IMR-90 (cell line): ENCODE measurements at regions not wholly inside any gene's neighbourhood (a gene's known extent, or its start where the extent isn't known, plus 50 kb on each side); places are given as distances from the start of the nearest gene placed in this dataset.

ENCODE experiments used
- ATAC-seq: fragments of 200-7000 bp; cut with Tn5 transposase; 2 replicates; pipeline ENCODE4 v1.9.1; 2020; ENCODE audit warnings: low read depth, mild to moderate bottlenecking, moderate library complexity
- BruUV-seq: library from RNA; stranded (reverse); fragments of 400-500 nt; replicated peaks from 2 replicates; lab custom pipeline; 2021; lab: Mats Ljungman, UMichigan
- CTCF ChIA-PET: fragments of 300-600 bp; formaldehyde crosslinking; extraction: SDS; loops from one replicate; lab custom pipeline; 2021; ENCODE audit warnings: antibody characterized with exemption; lab: Yijun Ruan, JAX
- POLR2A ChIA-PET: fragments of 300-600 bp; sonication (Branson Sonifier 250); formaldehyde crosslinking; loops from one replicate; lab custom pipeline; 2022; ENCODE audit warnings: antibody characterized with exemption; ENCODE audit not compliant: unreplicated experiment; lab: Charles Lee
- DNase-seq: peaks from one replicate; pipeline ENCODE4 v3.0.0; 2013
- H2AFZ ChIP-seq: replicated peaks from 2 replicates; pipeline ENCODE3; 2013; ENCODE audit warnings: low read length, mild to moderate bottlenecking; ENCODE audit not compliant: poor library complexity
- H2AK5ac ChIP-seq: 2 replicates; pipeline ENCODE4 v1.6.1; 2013; ENCODE audit warnings: low read depth, low read length, inconsistent platforms
- H2AK9ac ChIP-seq: replicated peaks from 2 replicates; pipeline ENCODE3; 2013; ENCODE audit warnings: mild to moderate bottlenecking, low read depth, low read length, moderate library complexity; ENCODE audit not compliant: poor library complexity
- H2BK120ac ChIP-seq: 2 replicates; pipeline ENCODE4 v1.6.1; 2013; ENCODE audit warnings: low read depth, low read length, inconsistent platforms
- H2BK15ac ChIP-seq: 3 replicates; pipeline ENCODE4 v1.6.1; 2013; ENCODE audit warnings: low read depth, low read length, inconsistent platforms
- H2BK20ac ChIP-seq: 2 replicates; pipeline ENCODE4 v1.6.1; 2013; ENCODE audit warnings: low read depth, mild to moderate bottlenecking, inconsistent platforms, low read length, moderate library complexity
- H2BK5ac ChIP-seq: 2 replicates; pipeline ENCODE4 v1.6.1; 2013; ENCODE audit warnings: mild to moderate bottlenecking, low read depth, low read length, inconsistent platforms; ENCODE audit not compliant: poor library complexity, severe bottlenecking
- H3K14ac ChIP-seq: replicated peaks from 2 replicates; pipeline ENCODE4 v1.6.1; 2013; ENCODE audit warnings: low read depth, low read length, inconsistent platforms
- H3K18ac ChIP-seq: 2 replicates; pipeline ENCODE4 v1.6.1; 2013; ENCODE audit warnings: low read depth, low read length, control low read depth
- H3K23ac ChIP-seq: 2 replicates; pipeline ENCODE4 v1.6.1; 2013; ENCODE audit warnings: low read depth, low read length, inconsistent platforms
- H3K27ac ChIP-seq: 2 replicates; pipeline ENCODE4 v1.5.1; 2013; ENCODE audit warnings: mild to moderate bottlenecking, control low read depth, low read length; ENCODE audit not compliant: insufficient read depth
- H3K27me3 ChIP-seq: 2 replicates; pipeline ENCODE4 v1.6.1; 2013; ENCODE audit warnings: low read length; ENCODE audit not compliant: control insufficient read depth, insufficient read depth
- H3K36me3 ChIP-seq: 2 replicates; pipeline ENCODE4 v1.6.1; 2013; ENCODE audit warnings: low read length, mixed read lengths; ENCODE audit not compliant: control insufficient read depth, insufficient read depth
- H3K4ac ChIP-seq: 2 replicates; pipeline ENCODE4 v1.6.1; 2013; ENCODE audit warnings: low read depth, low read length, inconsistent platforms
- H3K4me1 ChIP-seq: 2 replicates; pipeline ENCODE4 v1.6.1; 2013; ENCODE audit warnings: low read length, mixed read lengths; ENCODE audit not compliant: control insufficient read depth, insufficient read depth
- H3K4me2 ChIP-seq: 2 replicates; pipeline ENCODE4 v1.6.1; 2013; ENCODE audit warnings: low read depth, mild to moderate bottlenecking, control low read depth, low read length, moderate library complexity
- H3K4me3 ChIP-seq: 2 replicates; pipeline ENCODE4 v1.5.1; 2013; ENCODE audit warnings: low read depth, mild to moderate bottlenecking, control low read depth, low read length, moderate library complexity; ENCODE audit not compliant: insufficient read depth
- H3K56ac ChIP-seq: 2 replicates; pipeline ENCODE4 v1.6.1; 2013; ENCODE audit warnings: low read length, inconsistent platforms; ENCODE audit not compliant: insufficient read depth; ENCODE audit errors: extremely low read depth
- H3K79me1 ChIP-seq, 2 experiments: 2 replicates each; pipeline ENCODE4 v1.6.1; 2013; ENCODE audit warnings: low read length in 2 of 2, inconsistent platforms in 1 of 2, low read depth in 1 of 2
- H3K9ac ChIP-seq: 2 replicates; pipeline ENCODE4 v1.6.1; 2013; ENCODE audit warnings: low read depth, low read length, control low read depth
- H3K9me1 ChIP-seq: 2 replicates; pipeline ENCODE4 v1.6.1; 2013; ENCODE audit warnings: low read length, inconsistent platforms; ENCODE audit not compliant: insufficient read depth
- H3K9me3 ChIP-seq: 2 replicates; pipeline ENCODE4 v1.6.1; 2013; ENCODE audit warnings: low read length; ENCODE audit not compliant: control insufficient read depth, insufficient read depth
- H4K20me1 ChIP-seq: 2 replicates; pipeline ENCODE4 v1.6.1; 2013; ENCODE audit warnings: low read length, inconsistent platforms; ENCODE audit not compliant: insufficient read depth
- H4K5ac ChIP-seq: 2 replicates; pipeline ENCODE4 v1.6.1; 2013; ENCODE audit warnings: mild to moderate bottlenecking, low read depth, low read length, control low read depth
- H4K8ac ChIP-seq, 2 experiments: 2 replicates each; pipeline ENCODE4 v1.6.1; 2013; ENCODE audit warnings: low read depth in 2 of 2, low read length in 2 of 2, control low read depth in 1 of 2, inconsistent platforms in 1 of 2
- H4K91ac ChIP-seq: 2 replicates; pipeline ENCODE4 v1.6.1; 2013; ENCODE audit warnings: low read depth, low read length, inconsistent platforms; ENCODE audit not compliant: insufficient read depth
- CHD1 ChIP-seq: IDR thresholded peaks from 2 replicates; pipeline ENCODE4 v1.6.1; 2012; ENCODE audit warnings: low read depth, low read length, improper control_type of control experiment
- CTCF ChIP-seq: conservative IDR thresholded peaks from 2 replicates; pipeline ENCODE4 v1.5.1; 2012; ENCODE audit warnings: mild to moderate bottlenecking, low read depth, low read length, improper control_type of control experiment
- ELK1 ChIP-seq: fragments of 150-350 bp; IDR thresholded peaks from 2 replicates; pipeline ENCODE4 v1.6.1; 2016; ENCODE audit warnings: low read depth, mild to moderate bottlenecking, low read length, moderate library complexity, borderline replicate concordance
- NFE2L2 ChIP-seq: fragments of 150-350 bp; IDR thresholded peaks from 2 replicates; pipeline ENCODE4 v1.6.1; 2016; ENCODE audit warnings: low read depth, mild to moderate bottlenecking, low read length
- RAD21 ChIP-seq: IDR thresholded peaks from 2 replicates; pipeline ENCODE4 v1.6.1; 2012; ENCODE audit warnings: low read length, improper control_type of control experiment
- RFX5 ChIP-seq: IDR thresholded peaks from 2 replicates; pipeline ENCODE4 v1.8.0; 2012; ENCODE audit warnings: low read depth, mild to moderate bottlenecking, low read length, moderate library complexity
- SMC3 ChIP-seq: fragments of 150-350 bp; IDR thresholded peaks from 2 replicates; pipeline ENCODE4 v1.6.1; 2016; ENCODE audit warnings: low read depth, mild to moderate bottlenecking, antibody characterized with exemption, low read length, moderate library complexity
- USF2 ChIP-seq: fragments of 150-350 bp; IDR thresholded peaks from 2 replicates; pipeline ENCODE4 v1.6.1; 2017; ENCODE audit warnings: mild to moderate bottlenecking, antibody characterized with exemption, low read length, low read depth
- WGBS, 2 experiments: methylation state at CpG; one replicate each; pipeline versions ENCODE4 v1.1.5 to v1.1.7; 2013; ENCODE audit warnings: missing lambda C conversion rate in 2 of 2; ENCODE audit not compliant: insufficient read length in 1 of 2; ENCODE audit errors: extremely low coverage in 2 of 2; 5-methylcytosine and 5-hydroxymethylcytosine counted together
- dilution Hi-C: fragments of 300-500 bp; cut with HindIII; formaldehyde crosslinking; loops from one replicate; pipeline ENCODE4 v1.14.3; 2018; ENCODE audit warnings: low sequenced_read_pairs; ENCODE audit not compliant: unreplicated experiment
- in situ Hi-C: fragments of 300-500 bp; cut with MboI; formaldehyde crosslinking; loops from 3 replicates; pipeline ENCODE4 v1.14.3; 2019; ENCODE audit warnings: low sequenced_read_pairs, inconsistent platforms, mixed read lengths
- intact Hi-C: fragments of 100-400 bp; cut with micrococcal nuclease; formaldehyde crosslinking; loops from 2 replicates; pipeline ENCODE4 v1.10.0; 2022

- H3K4me2 ChIP-seq, result no peak overlapping the region
- no peak overlapping the region for H4K8ac ChIP-seq
- no peak overlapping the region for H3K4ac ChIP-seq
- H3K56ac ChIP-seq, result no peak overlapping the region
- no peak overlapping the region for H4K91ac ChIP-seq
- no peak overlapping the region for H3K18ac ChIP-seq
- H3K79me1 ChIP-seq, result no peaks in the 10 kb centered on the region
- H3K36me3 ChIP-seq, result no peaks in the 10 kb centered on the region
- no peak overlapping the region for H2BK15ac ChIP-seq
- no peak overlapping the region for H3K4me3 ChIP-seq
- intact Hi-C loops, result no loop called here
- POLR2A ChIA-PET, result no interaction called here
- in situ Hi-C loops, result no loop called here
- no peak overlapping the region for H3K27ac ChIP-seq
- no peak overlapping the region for H3K23ac ChIP-seq
- BruUV-seq, result no TSS peak
- no peak for TF ChIP-seq NFE2L2
- TF ChIP-seq SMC3, result no peak
- no peak for TF ChIP-seq USF2
- TF ChIP-seq RFX5, result no peak
- TF ChIP-seq CTCF, result no peak
- TF ChIP-seq RAD21, result no peak
- TF ChIP-seq CHD1, result no peak
- no peak for TF ChIP-seq ELK1
- no peaks in the 10 kb centered on the region for H3K9me3 ChIP-seq
- H3K14ac ChIP-seq, result no peak overlapping the region
- no peak overlapping the region for H3K9ac ChIP-seq
- H2AFZ ChIP-seq, result no peak overlapping the region
- no peak overlapping the region for H2BK20ac ChIP-seq
- DNase-seq, result peak; percentile 57
- no peaks in the 10 kb centered on the region for H4K20me1 ChIP-seq
- H3K4me1 ChIP-seq, result peaks cover 4% of the 10 kb centered on the region
- peaks cover 5% of the 10 kb centered on the region; the same call in 1 of the 2 replicates for H3K9me1 ChIP-seq
- no peak overlapping the region for H4K5ac ChIP-seq
- peak; percentile 62; the same call in 1 of the 2 replicates for ATAC-seq
- no peak overlapping the region for H2AK9ac ChIP-seq
- WGBS, 2 experiments, result no CpG with 5 or more reads among the region's 5 CpGs
- H2BK120ac ChIP-seq, result no peak overlapping the region
- CTCF ChIA-PET, result no interaction called here
- H2AK5ac ChIP-seq, result no peak overlapping the region
- no peaks in the 10 kb centered on the region for H3K27me3 ChIP-seq
- dilution Hi-C loops, result no loop called here
- peak overlapping the region; percentile 36 for H2BK5ac ChIP-seq
Observed at GRCh38 chr9:81804306-81804705, 115.0 kb upstream of the TLE1 start.
